ENCODE measurements at regions not wholly inside any gene's neighbourhood (a gene's known extent, or its start where the extent isn't known, plus 50 kb on each side); places are given as distances from the start of the nearest gene placed in this dataset.

GRCh38 chr1:232169436-232169835 is 460.5 kb downstream of the SIPA1L2 start:
- no peak for TF ChIP-seq CTCF (IDR thresholded peaks at IDR 0.05)
- no peak for TF ChIP-seq POLR2A (IDR thresholded peaks at IDR 0.05)
